MM.1S (cell line): ENCODE measurements at regions not wholly inside any gene's neighbourhood (a gene's known extent, or its start where the extent isn't known, plus 50 kb on each side); places are given as distances from the start of the nearest gene placed in this dataset.

Experiments
- EZH2 ChIP-seq: fragments of 300-600 bp; sonication (generic); optimal IDR thresholded peaks from 2 replicates; pipeline ENCODE3; 2017; ENCODE audit warnings: low read depth, mild to moderate bottlenecking, antibody characterized with exemption, low read length, mixed read lengths
- TF ChIP-seq, protein P1 (sequence below): fragments of 300-600 bp; sonication (generic); IDR thresholded peaks from 2 replicates; pipeline ENCODE4 v1.5.1; 2016; ENCODE audit warnings: antibody characterized with exemption, low read length, mixed read lengths

DNA sequence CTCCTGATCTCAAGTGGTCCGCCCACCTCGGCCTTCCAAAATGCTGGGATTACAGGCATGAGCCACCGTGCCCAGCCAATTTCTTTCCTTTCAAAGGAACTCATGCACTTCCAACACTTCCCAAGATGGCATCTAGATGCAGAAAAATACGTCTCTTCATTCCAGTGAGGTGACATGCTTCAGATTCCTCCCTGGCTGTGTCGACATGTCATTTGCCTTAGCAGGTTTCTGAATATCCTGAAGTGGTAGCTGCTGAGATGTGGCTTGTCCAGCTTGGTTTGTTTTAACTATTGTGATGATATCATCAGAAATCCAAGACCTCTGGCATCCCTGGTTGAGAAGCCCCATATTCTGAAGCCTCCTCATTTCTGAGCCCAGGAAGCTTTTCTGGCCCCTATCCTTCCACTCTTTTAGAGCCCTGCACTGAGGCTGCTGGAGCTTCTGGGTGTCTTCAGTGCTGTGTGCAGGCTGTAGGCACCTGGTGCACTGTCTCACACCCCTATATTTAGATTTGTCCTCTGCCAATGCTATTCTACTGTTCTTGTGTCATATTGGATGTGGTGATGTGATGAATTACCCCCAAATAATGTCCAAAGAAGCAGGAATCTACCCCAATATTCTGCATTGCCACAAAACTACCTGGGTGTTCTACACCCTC lies 73.3 kb upstream of the E2F3 start:
- TF ChIP-seq, protein P1, sequence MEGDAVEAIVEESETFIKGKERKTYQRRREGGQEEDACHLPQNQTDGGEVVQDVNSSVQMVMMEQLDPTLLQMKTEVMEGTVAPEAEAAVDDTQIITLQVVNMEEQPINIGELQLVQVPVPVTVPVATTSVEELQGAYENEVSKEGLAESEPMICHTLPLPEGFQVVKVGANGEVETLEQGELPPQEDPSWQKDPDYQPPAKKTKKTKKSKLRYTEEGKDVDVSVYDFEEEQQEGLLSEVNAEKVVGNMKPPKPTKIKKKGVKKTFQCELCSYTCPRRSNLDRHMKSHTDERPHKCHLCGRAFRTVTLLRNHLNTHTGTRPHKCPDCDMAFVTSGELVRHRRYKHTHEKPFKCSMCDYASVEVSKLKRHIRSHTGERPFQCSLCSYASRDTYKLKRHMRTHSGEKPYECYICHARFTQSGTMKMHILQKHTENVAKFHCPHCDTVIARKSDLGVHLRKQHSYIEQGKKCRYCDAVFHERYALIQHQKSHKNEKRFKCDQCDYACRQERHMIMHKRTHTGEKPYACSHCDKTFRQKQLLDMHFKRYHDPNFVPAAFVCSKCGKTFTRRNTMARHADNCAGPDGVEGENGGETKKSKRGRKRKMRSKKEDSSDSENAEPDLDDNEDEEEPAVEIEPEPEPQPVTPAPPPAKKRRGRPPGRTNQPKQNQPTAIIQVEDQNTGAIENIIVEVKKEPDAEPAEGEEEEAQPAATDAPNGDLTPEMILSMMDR = no peak
- no peak for TF ChIP-seq EZH2
